Ascending aorta (tissue), 2 donors: ENCODE measurements at regions not wholly inside any gene's neighbourhood (a gene's known extent, or its start where the extent isn't known, plus 50 kb on each side); places are given as distances from the start of the nearest gene placed in this dataset.

Experiments used
- DNase-seq, 2 donors: peaks; one replicate each; pipeline ENCODE4 v3.0.0-alpha.2; 2019; ENCODE audit warnings: low spot score in 2 of 2
- H3K27ac ChIP-seq, 2 donors: fragments of 200-600 bp; sonication (generic); one replicate each; pipeline ENCODE4 v1.5.1; 2016 to 2017; ENCODE audit warnings: mild to moderate bottlenecking in 1 of 2
- H3K27me3 ChIP-seq: fragments of 200-600 bp; sonication (generic); one replicate; pipeline ENCODE4 v1.5.1; 2017
- H3K36me3 ChIP-seq, 2 donors: fragments of 200-600 bp; sonication (generic); one replicate each; pipeline ENCODE4 v1.5.1; 2016
- H3K4me1 ChIP-seq, 2 donors: fragments of 200-600 bp; sonication (generic); one replicate each; pipeline ENCODE4 v1.5.1; 2016 to 2017; ENCODE audit warnings: mild to moderate bottlenecking in 1 of 2
- H3K4me3 ChIP-seq, 2 donors: fragments of 200-600 bp; sonication (generic); one replicate each; pipeline ENCODE4 v1.5.1; 2016 to 2017; ENCODE audit warnings: mild to moderate bottlenecking in 1 of 2
- H3K9me3 ChIP-seq, 2 donors: fragments of 200-600 bp; sonication (generic); one replicate each; pipeline ENCODE4 v1.5.1; 2016
- intact Hi-C: fragments of 100-400 bp; cut with DNase I; formaldehyde crosslinking; loops from one replicate; pipeline ENCODE4 v1.15.1; 2023
- TF ChIP-seq, protein P1 (sequence below), 3 experiments: fragments of 200-600 bp in 2 of 3; fragments of 450-650 bp in 1 of 3; sonication (generic) in 2 of 3; IDR thresholded peaks; one replicate each; pipeline ENCODE4 v1.5.1; 2016 to 2019; ENCODE audit warnings: antibody characterized with exemption in 3 of 3, mild to moderate bottlenecking in 1 of 3, moderate library complexity in 1 of 3

DNA sequence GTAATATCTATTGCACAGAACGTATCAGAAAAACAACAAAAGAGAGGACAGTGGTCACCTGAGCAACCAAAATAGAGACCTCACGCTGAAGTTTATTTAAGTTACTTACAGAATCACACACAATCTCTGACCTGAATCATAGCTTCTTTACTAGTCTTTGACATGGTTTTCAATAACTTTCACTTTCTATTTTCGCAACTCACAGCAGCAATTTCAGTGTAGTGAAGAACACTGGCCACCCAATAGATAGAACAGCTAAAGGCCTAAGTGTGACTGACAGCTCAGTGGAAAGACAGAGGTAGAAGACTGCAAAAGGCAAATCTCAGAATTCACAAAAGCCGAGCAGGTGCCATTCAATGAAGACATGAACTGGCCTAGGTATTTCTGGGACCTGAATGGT, 435.6 kb upstream of the CHRM3 start:
- no peak for DNase-seq
- no peak overlapping the region for H3K4me3 ChIP-seq
- H3K36me3 ChIP-seq = no peaks in the 10 kb centered on the region
- intact Hi-C loops = no loop called here
- H3K27ac ChIP-seq = no peak overlapping the region
- TF ChIP-seq, protein P1, sequence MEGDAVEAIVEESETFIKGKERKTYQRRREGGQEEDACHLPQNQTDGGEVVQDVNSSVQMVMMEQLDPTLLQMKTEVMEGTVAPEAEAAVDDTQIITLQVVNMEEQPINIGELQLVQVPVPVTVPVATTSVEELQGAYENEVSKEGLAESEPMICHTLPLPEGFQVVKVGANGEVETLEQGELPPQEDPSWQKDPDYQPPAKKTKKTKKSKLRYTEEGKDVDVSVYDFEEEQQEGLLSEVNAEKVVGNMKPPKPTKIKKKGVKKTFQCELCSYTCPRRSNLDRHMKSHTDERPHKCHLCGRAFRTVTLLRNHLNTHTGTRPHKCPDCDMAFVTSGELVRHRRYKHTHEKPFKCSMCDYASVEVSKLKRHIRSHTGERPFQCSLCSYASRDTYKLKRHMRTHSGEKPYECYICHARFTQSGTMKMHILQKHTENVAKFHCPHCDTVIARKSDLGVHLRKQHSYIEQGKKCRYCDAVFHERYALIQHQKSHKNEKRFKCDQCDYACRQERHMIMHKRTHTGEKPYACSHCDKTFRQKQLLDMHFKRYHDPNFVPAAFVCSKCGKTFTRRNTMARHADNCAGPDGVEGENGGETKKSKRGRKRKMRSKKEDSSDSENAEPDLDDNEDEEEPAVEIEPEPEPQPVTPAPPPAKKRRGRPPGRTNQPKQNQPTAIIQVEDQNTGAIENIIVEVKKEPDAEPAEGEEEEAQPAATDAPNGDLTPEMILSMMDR (IDR thresholded peaks at IDR 0.05) = no peak
- H3K4me1 ChIP-seq = no peaks in the 10 kb centered on the region
- no peaks in the 10 kb centered on the region for H3K9me3 ChIP-seq
- H3K27me3 ChIP-seq = no peaks in the 10 kb centered on the region

DNA sequence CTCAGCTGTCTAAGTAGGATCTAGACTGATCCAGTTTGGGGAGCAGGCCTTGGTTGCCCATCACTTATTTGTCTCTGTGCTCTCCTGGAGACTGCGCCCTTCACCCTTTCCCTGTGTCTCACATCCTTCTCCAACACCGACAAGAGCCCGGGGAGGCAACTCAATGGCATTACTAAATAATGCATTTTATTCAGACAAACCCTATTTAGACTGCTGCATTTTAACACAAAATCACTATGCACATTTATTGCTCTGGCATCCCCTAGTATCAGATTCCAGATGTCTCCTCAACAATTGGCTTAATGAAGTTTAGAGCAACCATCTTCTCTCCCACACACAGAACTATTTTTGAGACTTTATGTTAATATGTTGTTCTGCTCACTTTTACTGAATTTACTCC, 436.4 kb upstream of the CHRM3 start:
- Histone ChIP-seq H3K4me3 (no peak overlapping the region), H3K27me3 (no peaks in the 10 kb centered on the region), H3K4me1 (no peaks in the 10 kb centered on the region), H3K36me3 (no peaks in the 10 kb centered on the region), H3K27ac (no peak overlapping the region), H3K9me3 (no peaks in the 10 kb centered on the region)
- TF ChIP-seq, protein P1 (IDR thresholded peaks at IDR 0.05) = no peak
- intact Hi-C loops = no loop called here
- DNase-seq = no peak

DNA sequence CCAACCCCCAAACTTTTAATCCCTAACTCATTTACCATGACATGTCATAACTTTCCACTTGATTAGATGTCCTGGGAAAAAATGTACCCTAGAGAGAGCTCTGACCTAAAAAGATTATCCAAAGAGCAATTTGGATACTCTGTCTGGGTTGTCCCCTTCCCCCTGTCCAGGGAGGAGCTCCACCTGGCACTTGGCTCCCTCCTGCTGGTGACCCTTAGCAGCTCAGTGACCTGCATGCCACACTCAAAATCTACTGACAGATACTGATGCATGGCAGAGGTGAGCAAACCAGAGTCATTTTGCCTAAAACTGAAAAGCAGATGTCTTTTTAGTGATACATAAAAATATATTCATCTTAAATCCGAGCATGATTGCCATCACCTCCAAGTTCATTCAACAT, 442.3 kb upstream of the CHRM3 start:
- no peaks in the 10 kb centered on the region for H3K9me3 ChIP-seq
- H3K4me3 ChIP-seq = no peak overlapping the region
- TF ChIP-seq, protein P1 (IDR thresholded peaks at IDR 0.05) = no peak
- no peak for DNase-seq
- H3K27me3 ChIP-seq = no peaks in the 10 kb centered on the region
- H3K36me3 ChIP-seq = no peaks in the 10 kb centered on the region
- no peak overlapping the region for H3K27ac ChIP-seq
- no peaks in the 10 kb centered on the region for H3K4me1 ChIP-seq
- intact Hi-C loops = no loop called here

DNA sequence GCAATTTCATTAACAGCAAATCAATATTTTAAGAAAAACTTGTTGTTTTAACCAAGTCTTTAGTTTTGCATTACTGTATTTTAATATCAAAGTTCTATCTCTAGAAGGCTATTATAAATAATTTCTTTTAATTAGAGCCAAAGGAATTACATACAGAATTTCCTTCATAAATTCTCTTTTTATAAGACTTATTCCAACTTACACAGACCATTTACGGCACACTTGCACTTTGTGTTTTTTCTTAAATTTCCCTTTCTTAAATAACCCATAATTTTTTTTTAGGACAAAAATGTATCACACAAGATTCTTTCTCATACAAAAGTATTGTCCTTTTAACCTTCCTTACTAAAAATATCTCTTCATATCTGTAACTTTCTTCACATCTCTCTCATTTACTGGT, 458.5 kb upstream of the CHRM3 start:
- Histone ChIP-seq H3K9me3 (no peaks in the 10 kb centered on the region), H3K4me3 (no peak overlapping the region), H3K27ac (no peak overlapping the region), H3K36me3 (no peaks in the 10 kb centered on the region), H3K27me3 (no peaks in the 10 kb centered on the region), H3K4me1 (no peaks in the 10 kb centered on the region)
- TF ChIP-seq, protein P1 (IDR thresholded peaks at IDR 0.05) = no peak
- intact Hi-C loops = no loop called here
- no peak for DNase-seq

DNA sequence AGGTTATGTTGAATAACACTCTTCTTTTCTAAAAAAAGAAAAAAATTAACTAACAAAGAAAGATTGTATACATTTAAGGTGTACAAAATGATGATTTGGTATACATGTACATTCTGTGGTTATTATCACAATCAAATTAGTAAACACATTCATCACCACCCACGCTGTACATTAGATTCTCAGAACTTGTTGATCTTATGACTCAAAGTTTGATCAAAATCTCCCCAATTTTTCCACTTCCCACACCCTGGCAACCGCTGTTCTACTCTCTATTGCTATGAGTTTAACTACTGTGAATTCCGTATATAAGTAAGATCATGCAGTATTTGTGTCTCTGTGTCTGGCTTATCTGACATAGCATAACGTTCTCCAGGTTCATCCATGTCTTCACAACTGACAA, 469.5 kb upstream of the CHRM3 start:
- TF ChIP-seq, protein P1 (IDR thresholded peaks at IDR 0.05) = no peak
- Histone ChIP-seq H3K27me3 (no peaks in the 10 kb centered on the region), H3K4me1 (no peaks in the 10 kb centered on the region), H3K27ac (no peak overlapping the region), H3K4me3 (no peak overlapping the region), H3K9me3 (no peaks in the 10 kb centered on the region), H3K36me3 (no peaks in the 10 kb centered on the region)
- no peak for DNase-seq
- intact Hi-C loops = no loop called here

DNA sequence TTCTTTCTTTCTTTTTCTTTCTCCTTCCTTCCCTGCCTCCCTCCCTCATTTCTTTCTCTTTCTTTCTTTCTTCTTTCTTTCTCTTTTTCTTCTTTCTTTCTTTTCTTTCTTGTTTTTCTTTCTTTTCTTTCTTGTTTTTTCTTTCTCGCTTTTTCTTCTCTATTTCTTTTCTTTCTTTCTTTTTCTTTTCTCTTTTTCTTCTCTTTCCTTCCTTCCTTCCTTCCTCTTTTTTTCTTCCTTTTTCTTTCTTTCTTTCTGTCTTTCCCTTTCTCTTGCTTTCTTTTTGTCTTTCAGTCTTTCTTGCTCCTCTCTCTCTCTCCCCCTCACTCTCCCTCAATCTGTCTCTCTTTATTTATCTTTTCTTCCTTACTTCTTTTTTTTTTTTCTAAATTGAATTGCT, 472.0 kb upstream of the CHRM3 start:
- no peak for DNase-seq
- no peaks in the 10 kb centered on the region for H3K27me3 ChIP-seq
- H3K9me3 ChIP-seq = no peaks in the 10 kb centered on the region
- no peaks in the 10 kb centered on the region for H3K36me3 ChIP-seq
- intact Hi-C loops = no loop called here
- no peak overlapping the region for H3K4me3 ChIP-seq
- no peaks in the 10 kb centered on the region for H3K4me1 ChIP-seq
- TF ChIP-seq, protein P1 (IDR thresholded peaks at IDR 0.05) = no peak
- no peak overlapping the region for H3K27ac ChIP-seq
